Endothelial cell of umbilical vein (primary cell): ENCODE measurements at regions not wholly inside any gene's neighbourhood (a gene's known extent, or its start where the extent isn't known, plus 50 kb on each side); places are given as distances from the start of the nearest gene placed in this dataset.

ENCODE experiments used
- BruUV-seq: library from RNA; stranded (reverse); fragments of 400-500 nt; replicated peaks from 2 replicates; lab custom pipeline; 2021; lab: Mats Ljungman, UMichigan
- CTCF ChIA-PET: fragments of 300-600, 350-600 bp; sonication (Branson Sonifier 250); formaldehyde crosslinking; loops from one replicate; lab custom pipeline; 2021; ENCODE audit warnings: antibody characterized with exemption, inconsistent platforms; lab: Charles Lee
- POLR2A ChIA-PET: fragments of 300-600, 350-600 bp; sonication (Branson Sonifier 250); formaldehyde crosslinking; loops from one replicate; lab custom pipeline; 2021; ENCODE audit warnings: antibody characterized with exemption, inconsistent platforms; lab: Charles Lee
- DNase-seq: peaks from one replicate; pipeline ENCODE4 v3.0.0-alpha.2; 2011; ENCODE audit warnings: low read depth, low spot score
- FAIRE-seq: peaks from 2 replicates; lab custom pipeline; 2011; peaks lifted over from hg19 to GRCh38; lab: Jason Lieb, UNC
- H2AFZ ChIP-seq: 2 replicates; pipeline ENCODE4 v1.6.0; 2012; ENCODE audit warnings: low read depth, low read length, control low read depth, inconsistent platforms
- H3K27ac ChIP-seq: 2 replicates; pipeline ENCODE4 v1.5.1; 2011; ENCODE audit warnings: low read depth, mild to moderate bottlenecking, control low read depth, low read length, moderate library complexity; ENCODE audit not compliant: insufficient read depth
- H3K27me3 ChIP-seq, 2 experiments: 2 replicates each; pipeline versions ENCODE4 v1.6.0 to v1.6.1; 2011; ENCODE audit warnings: low read length in 2 of 2, mixed read lengths in 1 of 2; ENCODE audit not compliant: control insufficient read depth in 2 of 2, insufficient read depth in 2 of 2
- H3K36me3 ChIP-seq, 2 experiments: 2 replicates in 1 of 2; 3 replicates in 1 of 2; pipeline ENCODE4 v1.5.1; 2011; ENCODE audit warnings: low read length in 2 of 2, mild to moderate bottlenecking in 1 of 2, moderate library complexity in 1 of 2; ENCODE audit not compliant: control insufficient read depth in 2 of 2, insufficient read depth in 2 of 2; ENCODE audit errors: extremely low read depth in 1 of 2
- H3K4me1 ChIP-seq: 3 replicates; pipeline ENCODE4 v1.5.1; 2011; ENCODE audit warnings: mild to moderate bottlenecking, low read length; ENCODE audit not compliant: control insufficient read depth, insufficient read depth; ENCODE audit errors: extremely low read depth
- H3K4me2 ChIP-seq: 2 replicates; pipeline ENCODE4 v1.6.1; 2011; ENCODE audit warnings: low read length, control low read depth, mixed read lengths; ENCODE audit not compliant: insufficient read depth
- H3K4me3 ChIP-seq, 3 experiments: fragments of 200-600 bp in 1 of 3; sonication (generic), shearing (Covaris generic) in 1 of 3; replicated peaks in 1 of 3; 2 replicates each; pipeline ENCODE4 v1.5.1; 2011 to 2016; ENCODE audit warnings: control low read depth in 3 of 3, low read length in 3 of 3, mild to moderate bottlenecking in 2 of 3, inconsistent platforms in 1 of 3, low read depth in 1 of 3, moderate library complexity in 1 of 3; ENCODE audit not compliant: insufficient read depth in 1 of 3
- H3K79me2 ChIP-seq: 2 replicates; pipeline ENCODE4 v1.6.0; 2012; ENCODE audit warnings: low read length, inconsistent platforms; ENCODE audit not compliant: control insufficient read depth, insufficient read depth
- H3K9ac ChIP-seq: replicated peaks from 2 replicates; pipeline ENCODE3; 2011; ENCODE audit warnings: low read length, control low read depth; ENCODE audit not compliant: insufficient read depth; ENCODE audit errors: extremely low read depth
- H3K9me1 ChIP-seq: replicated peaks from 3 replicates; pipeline ENCODE4 v1.6.0; 2011; ENCODE audit warnings: mild to moderate bottlenecking, low read length; ENCODE audit not compliant: control insufficient read depth, insufficient read depth; ENCODE audit errors: extremely low read depth
- H3K9me3 ChIP-seq: replicated peaks from 2 replicates; pipeline ENCODE4 v1.5.1; 2012; ENCODE audit warnings: low read length, inconsistent platforms; ENCODE audit not compliant: control insufficient read depth, insufficient read depth
- H4K20me1 ChIP-seq: replicated peaks from 2 replicates; pipeline ENCODE3; 2011; ENCODE audit warnings: mild to moderate bottlenecking, low read length; ENCODE audit not compliant: control insufficient read depth, insufficient read depth; ENCODE audit errors: extremely low read depth
- EZH2 ChIP-seq: IDR thresholded peaks from 2 replicates; pipeline ENCODE4 v1.6.1; 2012; ENCODE audit warnings: borderline replicate concordance, low read depth, mild to moderate bottlenecking, moderate library complexity, low read length, inconsistent platforms; ENCODE audit not compliant: severe bottlenecking
- MYC ChIP-seq: IDR thresholded peaks from one replicate; pipeline ENCODE4 v1.6.1; 2011; ENCODE audit warnings: mild to moderate bottlenecking, low read depth, low read length
- POLR2A ChIP-seq: IDR thresholded peaks from 2 replicates; pipeline ENCODE4 v1.6.1; 2012; ENCODE audit warnings: low read depth, mild to moderate bottlenecking, control low read depth, low read length
- dilution Hi-C: fragments of 300-500 bp; cut with MboI; formaldehyde crosslinking; loops from one replicate; pipeline ENCODE4 v1.15.0; 2019; ENCODE audit warnings: low sequenced_read_pairs; ENCODE audit not compliant: extremely low pct_ligation_motif_present
- intact Hi-C: fragments of 100-400 bp; cut with micrococcal nuclease; formaldehyde crosslinking; loops from one replicate; pipeline ENCODE4 v1.10.0; 2022
- TF ChIP-seq, protein P1 (sequence below): IDR thresholded peaks from 2 replicates; pipeline ENCODE4 v1.6.1; 2011; ENCODE audit not compliant: insufficient read depth, insufficient read length
- TF ChIP-seq, protein P2 (sequence below), 2 donors: IDR thresholded peaks; 1 replicate in 1 of 2; 2 replicates in 1 of 2; pipeline ENCODE4 v1.5.1; 2011; ENCODE audit warnings: low read length in 2 of 2, mild to moderate bottlenecking in 2 of 2, moderate library complexity in 2 of 2, control low read depth in 1 of 2, inconsistent platforms in 1 of 2, low read depth in 1 of 2; ENCODE audit not compliant: insufficient read depth in 1 of 2; ENCODE audit errors: extremely low read depth in 1 of 2

GRCh38 chr16:72677662-72678447 lies 370.1 kb downstream of the ZFHX3 start:
- Histone ChIP-seq H3K4me3 (no peak overlapping the region), H3K9me1 (no peaks in the 10 kb centered on the region), H3K9ac (no peak overlapping the region), H3K79me2 (no peaks in the 10 kb centered on the region), H3K36me3 (no peaks in the 10 kb centered on the region), H2AFZ (no peak overlapping the region), H3K27me3 (no peaks in the 10 kb centered on the region), H3K27ac (no peak overlapping the region), H3K4me1 (no peaks in the 10 kb centered on the region), H4K20me1 (no peaks in the 10 kb centered on the region), H3K4me2 (no peak overlapping the region), H3K9me3 (no peaks in the 10 kb centered on the region)
- dilution Hi-C loops = no loop called here
- POLR2A ChIA-PET = no interaction called here
- DNase-seq = no peak
- TF ChIP-seq, protein P1, sequence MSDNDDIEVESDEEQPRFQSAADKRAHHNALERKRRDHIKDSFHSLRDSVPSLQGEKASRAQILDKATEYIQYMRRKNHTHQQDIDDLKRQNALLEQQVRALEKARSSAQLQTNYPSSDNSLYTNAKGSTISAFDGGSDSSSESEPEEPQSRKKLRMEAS = no peak
- no TSS peak for BruUV-seq
- CTCF ChIA-PET = no interaction called here
- FAIRE-seq = no peak
- intact Hi-C loops = no loop called here

GRCh38 chr16:72673118-72673517 lies 374.8 kb downstream of the ZFHX3 start:
- BruUV-seq = no TSS peak
- Histone ChIP-seq H3K9me3 (no peaks in the 10 kb centered on the region), H4K20me1 (no peaks in the 10 kb centered on the region), H3K9ac (no peak overlapping the region), H3K27ac (no peak overlapping the region), H3K27me3 (no peaks in the 10 kb centered on the region), H2AFZ (no peak overlapping the region), H3K79me2 (no peaks in the 10 kb centered on the region), H3K36me3 (no peaks in the 10 kb centered on the region), H3K4me3 (no peak overlapping the region), H3K4me2 (no peak overlapping the region), H3K9me1 (no peaks in the 10 kb centered on the region), H3K4me1 (no peaks in the 10 kb centered on the region)
- dilution Hi-C loops = no loop called here
- POLR2A ChIA-PET = no interaction called here
- intact Hi-C loops = no loop called here
- CTCF ChIA-PET = no interaction called here
- TF ChIP-seq MYC = no peak
- no peak for TF ChIP-seq POLR2A
- TF ChIP-seq, protein P1 = no peak
- TF ChIP-seq EZH2 = no peak
- TF ChIP-seq, protein P2, sequence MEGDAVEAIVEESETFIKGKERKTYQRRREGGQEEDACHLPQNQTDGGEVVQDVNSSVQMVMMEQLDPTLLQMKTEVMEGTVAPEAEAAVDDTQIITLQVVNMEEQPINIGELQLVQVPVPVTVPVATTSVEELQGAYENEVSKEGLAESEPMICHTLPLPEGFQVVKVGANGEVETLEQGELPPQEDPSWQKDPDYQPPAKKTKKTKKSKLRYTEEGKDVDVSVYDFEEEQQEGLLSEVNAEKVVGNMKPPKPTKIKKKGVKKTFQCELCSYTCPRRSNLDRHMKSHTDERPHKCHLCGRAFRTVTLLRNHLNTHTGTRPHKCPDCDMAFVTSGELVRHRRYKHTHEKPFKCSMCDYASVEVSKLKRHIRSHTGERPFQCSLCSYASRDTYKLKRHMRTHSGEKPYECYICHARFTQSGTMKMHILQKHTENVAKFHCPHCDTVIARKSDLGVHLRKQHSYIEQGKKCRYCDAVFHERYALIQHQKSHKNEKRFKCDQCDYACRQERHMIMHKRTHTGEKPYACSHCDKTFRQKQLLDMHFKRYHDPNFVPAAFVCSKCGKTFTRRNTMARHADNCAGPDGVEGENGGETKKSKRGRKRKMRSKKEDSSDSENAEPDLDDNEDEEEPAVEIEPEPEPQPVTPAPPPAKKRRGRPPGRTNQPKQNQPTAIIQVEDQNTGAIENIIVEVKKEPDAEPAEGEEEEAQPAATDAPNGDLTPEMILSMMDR (IDR thresholded peaks at IDR 0.05; ENCODE audit: extremely low read depth in 1 of 2, insufficient read depth in 1 of 2, low read depth in 1 of 2, low read length in 2 of 2) = no peak
- FAIRE-seq (no peak), DNase-seq (no peak)
